Liver (tissue), 8 donors: ENCODE measurements at regions not wholly inside any gene's neighbourhood (a gene's known extent, or its start where the extent isn't known, plus 50 kb on each side); places are given as distances from the start of the nearest gene placed in this dataset.

ENCODE experiments used
- DNase-seq: peaks from one replicate; pipeline ENCODE4 v3.0.0-alpha.2; 2017; ENCODE audit warnings: low spot score
- H3K27ac ChIP-seq, 2 donors: one replicate each; pipeline ENCODE4 v1.7.0; 2013; ENCODE audit warnings: inconsistent platforms in 2 of 2, low read length in 2 of 2, control low read depth in 1 of 2, low read depth in 1 of 2, mild to moderate bottlenecking in 1 of 2
- H3K27me3 ChIP-seq, 4 donors: one replicate each; pipeline versions ENCODE4 v1.6.1 to v1.7.0; 2013; ENCODE audit warnings: low read length in 3 of 4, inconsistent platforms in 1 of 4, mild to moderate bottlenecking in 1 of 4, moderate library complexity in 1 of 4; ENCODE audit not compliant: control insufficient read depth in 4 of 4, insufficient read depth in 4 of 4
- H3K36me3 ChIP-seq, 4 donors: one replicate each; pipeline versions ENCODE4 v1.6.1 to v1.7.0; 2013; ENCODE audit warnings: low read length in 3 of 4, mild to moderate bottlenecking in 3 of 4, low read depth in 1 of 4, moderate library complexity in 1 of 4; ENCODE audit not compliant: control insufficient read depth in 4 of 4, insufficient read depth in 3 of 4
- H3K4me1 ChIP-seq, 4 donors: one replicate each; pipeline versions ENCODE4 v1.6.1 to v1.7.0; 2013; ENCODE audit warnings: low read length in 3 of 4, mild to moderate bottlenecking in 3 of 4, moderate library complexity in 1 of 4; ENCODE audit not compliant: control insufficient read depth in 4 of 4, insufficient read depth in 4 of 4
- H3K4me3 ChIP-seq, 3 donors: one replicate each; pipeline versions ENCODE4 v1.6.1 to v1.7.0; 2013; ENCODE audit warnings: low read length in 3 of 3, control low read depth in 1 of 3, low read depth in 1 of 3, mild to moderate bottlenecking in 1 of 3
- H3K9ac ChIP-seq, 2 donors: one replicate each; pipeline ENCODE4 v1.7.0; 2013; ENCODE audit warnings: low read length in 2 of 2, mild to moderate bottlenecking in 2 of 2, moderate library complexity in 2 of 2, control low read depth in 1 of 2, low read depth in 1 of 2
- H3K9me3 ChIP-seq, 4 donors: one replicate each; pipeline versions ENCODE4 v1.6.1 to v1.7.0; 2013; ENCODE audit warnings: low read length in 3 of 4; ENCODE audit not compliant: control insufficient read depth in 4 of 4
- ATF3 ChIP-seq: IDR thresholded peaks from 2 replicates; pipeline ENCODE4 v1.6.1; 2016; ENCODE audit warnings: antibody characterized with exemption
- CTCF ChIP-seq: fragments of 150-350 bp; IDR thresholded peaks from 2 replicates; pipeline ENCODE4 v1.5.1; 2017; ENCODE audit warnings: improper control_type of control experiment, low read depth, low read length; ENCODE audit not compliant: missing input control
- EGR1 ChIP-seq, 2 donors: IDR thresholded peaks; 2 replicates each; pipeline ENCODE4 v1.6.1; 2016 to 2018; ENCODE audit warnings: antibody characterized with exemption in 2 of 2, low read depth in 2 of 2
- FOXA1 ChIP-seq: IDR thresholded peaks from 2 replicates; pipeline ENCODE4 v1.6.1; 2016; ENCODE audit warnings: antibody characterized with exemption
- FOXA2 ChIP-seq: IDR thresholded peaks from 2 replicates; pipeline ENCODE4 v1.6.1; 2016; ENCODE audit warnings: antibody characterized with exemption
- GABPA ChIP-seq, 2 donors: IDR thresholded peaks in 1 of 2; conservative IDR thresholded peaks in 1 of 2; 2 replicates each; pipeline ENCODE4 v1.6.1; 2016; ENCODE audit warnings: antibody characterized with exemption in 2 of 2, mild to moderate bottlenecking in 1 of 2, moderate library complexity in 1 of 2
- HNF4G ChIP-seq: IDR thresholded peaks from 2 replicates; pipeline ENCODE4 v1.6.1; 2016; ENCODE audit warnings: antibody characterized with exemption
- JUND ChIP-seq, 2 donors: IDR thresholded peaks; 2 replicates each; pipeline ENCODE4 v1.6.1; 2016; ENCODE audit warnings: antibody characterized with exemption in 2 of 2
- MAX ChIP-seq: IDR thresholded peaks from 2 replicates; pipeline ENCODE4 v1.6.1; 2016; ENCODE audit warnings: antibody characterized with exemption
- NR2F2 ChIP-seq: IDR thresholded peaks from 2 replicates; pipeline ENCODE4 v1.6.1; 2016; ENCODE audit warnings: antibody characterized with exemption
- RAD21 ChIP-seq, 2 donors: IDR thresholded peaks; 2 replicates each; pipeline ENCODE4 v1.6.1; 2016; ENCODE audit warnings: antibody characterized with exemption in 2 of 2, mild to moderate bottlenecking in 2 of 2
- REST ChIP-seq: IDR thresholded peaks from 2 replicates; pipeline ENCODE4 v1.6.1; 2016; ENCODE audit warnings: antibody characterized with exemption, mild to moderate bottlenecking
- RXRA ChIP-seq, 2 donors: IDR thresholded peaks; 2 replicates each; pipeline ENCODE4 v1.6.1; 2017 to 2018; ENCODE audit warnings: antibody characterized with exemption in 2 of 2, mild to moderate bottlenecking in 1 of 2
- SP1 ChIP-seq: IDR thresholded peaks from 2 replicates; pipeline ENCODE4 v1.6.1; 2018; ENCODE audit warnings: antibody characterized with exemption, mild to moderate bottlenecking
- TAF1 ChIP-seq: conservative IDR thresholded peaks from 2 replicates; pipeline ENCODE4 v1.6.1; 2016; ENCODE audit warnings: antibody characterized with exemption, mild to moderate bottlenecking
- YY1 ChIP-seq: IDR thresholded peaks from 2 replicates; pipeline ENCODE4 v1.6.1; 2016; ENCODE audit warnings: antibody characterized with exemption, mild to moderate bottlenecking
- ZBTB33 ChIP-seq: IDR thresholded peaks from 2 replicates; pipeline ENCODE4 v1.6.1; 2016; ENCODE audit warnings: antibody characterized with exemption
- WGBS: extraction: QIAGEN DNeasy Blood & Tissue Kit; methylation state at CpG from one replicate; pipeline ENCODE4 v1.1.7; 2013; 5-methylcytosine and 5-hydroxymethylcytosine counted together
- donor health status: healthy.
- donor health status: healthy.
- donor health status: healthy.
- donor health status: healthy.
- donor health status: healthy.

- WGBS: 90% methylated on average over 5 of the region's 5 CpGs
- H3K9me3 ChIP-seq: no peaks in the 10 kb centered on the region
- no peak overlapping the region for H3K9ac ChIP-seq
- TF ChIP-seq EGR1 (IDR thresholded peaks at IDR 0.05; ENCODE audit: low read depth in 2 of 2) (no peak), TAF1 (no peak), ATF3 (no peak), FOXA2 (no peak), GABPA (IDR thresholded peaks at IDR 0.05 in 1 of 2, conservative IDR thresholded peaks at IDR 0.05 in 1 of 2) (no peak), FOXA1 (no peak), JUND (IDR thresholded peaks at IDR 0.05) (no peak), SP1 (no peak), MAX (no peak), ZBTB33 (no peak)
- H3K27ac ChIP-seq: no peak overlapping the region
- peaks cover 0 to 4% (median 1%) of the 10 kb centered on the region in 4 donors for H3K4me1 ChIP-seq
- H3K27me3 ChIP-seq: no peaks in the 10 kb centered on the region
- peaks cover 4 to 26% (median 14%) of the 10 kb centered on the region in 4 donors for H3K36me3 ChIP-seq
- no peak overlapping the region for H3K4me3 ChIP-seq
- no peak for DNase-seq
These were observed 154.3 kb downstream of the PALM2AKAP2 start for GRCh38 chr9:109934136-109934856.

GRCh38 chr9:109934857-109935215 lies 154.8 kb downstream of the PALM2AKAP2 start:
- no peak overlapping the region for H3K4me3 ChIP-seq
- H3K36me3 ChIP-seq: peaks cover 4 to 25% (median 13%) of the 10 kb centered on the region in 4 donors
- 83% methylated on average over 4 of the region's 4 CpGs for WGBS
- H3K9me3 ChIP-seq: no peaks in the 10 kb centered on the region
- TF ChIP-seq REST (no peak), YY1 (no peak), NR2F2 (no peak), FOXA2 (no peak), RAD21 (IDR thresholded peaks at IDR 0.05) (no peak), EGR1 (IDR thresholded peaks at IDR 0.05; ENCODE audit: low read depth in 2 of 2) (no peak), ZBTB33 (no peak), CTCF (no peak), TAF1 (no peak), RXRA (IDR thresholded peaks at IDR 0.05) (no peak), SP1 (no peak), ATF3 (no peak), GABPA (IDR thresholded peaks at IDR 0.05 in 1 of 2, conservative IDR thresholded peaks at IDR 0.05 in 1 of 2) (no peak), HNF4G (no peak)
- H3K27me3 ChIP-seq: no peaks in the 10 kb centered on the region
- peaks cover 0 to 6% (median 4%) of the 10 kb centered on the region in 4 donors for H3K4me1 ChIP-seq
- no peak overlapping the region for H3K9ac ChIP-seq
- H3K27ac ChIP-seq: no peak overlapping the region
- DNase-seq: no peak
